Activated CD8-positive, alpha-beta memory T cell treated with anti-CD3 and anti-CD28 coated beads, Interleukin-2, amount 10 ng/mL, durations not matched to agents 7 days and 5 days (primary cell): ENCODE measurements at regions not wholly inside any gene's neighbourhood (a gene's known extent, or its start where the extent isn't known, plus 50 kb on each side); places are given as distances from the start of the nearest gene placed in this dataset.

Experiments
- ATAC-seq: fragments of 150-1000 bp; cut with Tn5 transposase; one replicate; pipeline ENCODE4 v1.10.0; 2021; ENCODE audit warnings: moderate library complexity
- CTCF ChIA-PET: fragments of 350-600 bp; sonication (Branson Sonifier 250); formaldehyde crosslinking; loops from one replicate; lab custom pipeline; 2021; ENCODE audit warnings: antibody characterized with exemption; lab: Charles Lee
- DNase-seq: peaks from one replicate; pipeline ENCODE4 v3.0.0-alpha.2; 2020
- H3K27ac Mint-ChIP-seq: one replicate; pipeline ENCODE4 v1.8.0; 2021; ENCODE audit warnings: mild to moderate bottlenecking, mixed read lengths
- H3K27me3 Mint-ChIP-seq: one replicate; pipeline ENCODE4 v1.8.0; 2021; ENCODE audit warnings: mixed read lengths
- H3K36me3 Mint-ChIP-seq: one replicate; pipeline ENCODE4 v1.8.0; 2021; ENCODE audit warnings: mild to moderate bottlenecking, mixed read lengths
- H3K4me1 Mint-ChIP-seq: one replicate; pipeline ENCODE4 v1.8.0; 2021; ENCODE audit warnings: mixed read lengths
- H3K4me3 Mint-ChIP-seq: one replicate; pipeline ENCODE4 v1.8.0; 2021; ENCODE audit warnings: mild to moderate bottlenecking, moderate library complexity, mixed read lengths
- H3K9me3 Mint-ChIP-seq: one replicate; pipeline ENCODE4 v1.8.0; 2022; ENCODE audit warnings: low read depth, mixed read lengths

GRCh38 chr22:47625531-47626427, 863.3 kb downstream of the TBC1D22A start:
- no peak overlapping the region for H3K4me3 Mint-ChIP-seq
- no peaks in the 10 kb centered on the region for H3K4me1 Mint-ChIP-seq
- H3K27me3 Mint-ChIP-seq = no peaks in the 10 kb centered on the region
- no peak overlapping the region for H3K27ac Mint-ChIP-seq
- no peaks in the 10 kb centered on the region for H3K36me3 Mint-ChIP-seq
- DNase-seq (no peak), ATAC-seq (no peak)
- CTCF ChIA-PET = no interaction called here
- no peaks in the 10 kb centered on the region for H3K9me3 Mint-ChIP-seq

DNA sequence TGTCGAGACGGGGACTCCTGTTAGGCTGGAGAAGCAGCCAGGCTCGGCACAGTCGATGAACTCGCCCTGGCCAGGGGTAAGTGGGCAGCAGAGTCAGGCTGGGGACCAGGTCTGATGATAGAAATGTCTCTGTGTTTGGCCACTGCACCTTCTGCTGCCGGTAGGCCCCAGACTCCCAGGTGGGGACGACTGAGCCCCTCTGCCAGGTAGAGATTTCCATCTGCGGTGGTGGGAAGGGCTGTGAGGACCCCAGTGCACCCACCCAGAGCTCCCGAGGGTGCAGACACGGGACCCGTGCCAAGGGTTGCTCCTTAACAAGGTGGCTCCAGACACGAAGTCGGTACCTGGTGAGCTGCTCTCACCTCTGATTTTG, 862.5 kb downstream of the TBC1D22A start:
- Mint-ChIP-seq H3K36me3 (no peaks in the 10 kb centered on the region), H3K27ac (no peak overlapping the region), H3K4me3 (no peak overlapping the region), H3K27me3 (no peaks in the 10 kb centered on the region), H3K4me1 (no peaks in the 10 kb centered on the region), H3K9me3 (no peaks in the 10 kb centered on the region)
- peak; percentile 31 for DNase-seq
- CTCF ChIA-PET = no interaction called here
- ATAC-seq = no peak

GRCh38 chr22:47624252-47625012, 862.0 kb downstream of the TBC1D22A start:
- Mint-ChIP-seq H3K27ac (no peak overlapping the region), H3K27me3 (no peaks in the 10 kb centered on the region), H3K36me3 (no peaks in the 10 kb centered on the region), H3K9me3 (no peaks in the 10 kb centered on the region), H3K4me3 (no peak overlapping the region), H3K4me1 (no peaks in the 10 kb centered on the region)
- CTCF ChIA-PET = no interaction called here
- DNase-seq (peak; percentile 28), ATAC-seq (no peak)

- no peaks in the 10 kb centered on the region for H3K9me3 Mint-ChIP-seq
- peak; percentile 18 for DNase-seq
- no peak overlapping the region for H3K4me3 Mint-ChIP-seq
- no peak overlapping the region for H3K27ac Mint-ChIP-seq
- H3K4me1 Mint-ChIP-seq = no peaks in the 10 kb centered on the region
- H3K27me3 Mint-ChIP-seq = no peaks in the 10 kb centered on the region
- no peak for ATAC-seq
- CTCF ChIA-PET = no interaction called here
- no peaks in the 10 kb centered on the region for H3K36me3 Mint-ChIP-seq
Observed at GRCh38 chr22:47623763-47624148, 861.3 kb downstream of the TBC1D22A start.

- H3K4me1 Mint-ChIP-seq = no peaks in the 10 kb centered on the region
- H3K9me3 Mint-ChIP-seq = no peaks in the 10 kb centered on the region
- no peak overlapping the region for H3K4me3 Mint-ChIP-seq
- H3K36me3 Mint-ChIP-seq = no peaks in the 10 kb centered on the region
- DNase-seq = peak; percentile 23
- H3K27ac Mint-ChIP-seq = no peak overlapping the region
- no peaks in the 10 kb centered on the region for H3K27me3 Mint-ChIP-seq
- CTCF ChIA-PET = no interaction called here
- no peak for ATAC-seq
Observed at GRCh38 chr22:47623066-47623762, 860.8 kb downstream of the TBC1D22A start.

DNA sequence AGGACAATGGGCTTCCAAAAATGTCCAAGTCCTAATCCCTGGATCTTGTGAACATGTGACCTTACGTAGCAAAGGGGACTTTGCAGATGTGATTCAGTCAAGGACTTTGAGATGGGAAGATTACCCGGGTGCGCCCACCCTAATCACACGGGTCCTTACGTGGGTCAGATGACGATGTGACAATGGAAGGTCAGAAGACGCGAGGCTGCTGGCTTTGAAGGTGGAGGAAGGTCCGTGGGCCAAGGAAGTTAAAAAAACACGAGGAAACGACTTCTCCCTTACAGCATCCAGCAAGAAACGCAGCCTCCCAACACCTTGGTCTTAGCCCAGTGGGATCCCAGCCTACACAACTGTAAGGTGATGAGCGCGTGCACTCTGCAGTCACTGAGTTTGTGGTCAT, 860.1 kb downstream of the TBC1D22A start:
- CTCF ChIA-PET = no interaction called here
- peak; percentile 16 for DNase-seq
- H3K4me1 Mint-ChIP-seq = no peaks in the 10 kb centered on the region
- no peak for ATAC-seq
- no peak overlapping the region for H3K27ac Mint-ChIP-seq
- no peak overlapping the region for H3K4me3 Mint-ChIP-seq
- H3K36me3 Mint-ChIP-seq = no peaks in the 10 kb centered on the region
- H3K9me3 Mint-ChIP-seq = no peaks in the 10 kb centered on the region
- no peaks in the 10 kb centered on the region for H3K27me3 Mint-ChIP-seq

- CTCF ChIA-PET = no interaction called here
- DNase-seq = peak; percentile 14
- Mint-ChIP-seq H3K36me3 (no peaks in the 10 kb centered on the region), H3K27ac (no peak overlapping the region), H3K9me3 (no peaks in the 10 kb centered on the region), H3K4me3 (no peak overlapping the region), H3K4me1 (no peaks in the 10 kb centered on the region), H3K27me3 (no peaks in the 10 kb centered on the region)
- no peak for ATAC-seq
Observed at GRCh38 chr22:47621253-47621652, 858.8 kb downstream of the TBC1D22A start.

GRCh38 chr22:47620391-47620790, 857.9 kb downstream of the TBC1D22A start:
- CTCF ChIA-PET = no interaction called here
- DNase-seq (peak; percentile 9), ATAC-seq (no peak)
- no peaks in the 10 kb centered on the region for H3K36me3 Mint-ChIP-seq
- H3K9me3 Mint-ChIP-seq = no peaks in the 10 kb centered on the region
- no peak overlapping the region for H3K4me3 Mint-ChIP-seq
- no peaks in the 10 kb centered on the region for H3K27me3 Mint-ChIP-seq
- no peak overlapping the region for H3K27ac Mint-ChIP-seq
- no peaks in the 10 kb centered on the region for H3K4me1 Mint-ChIP-seq

- Mint-ChIP-seq H3K36me3 (no peaks in the 10 kb centered on the region), H3K27me3 (no peaks in the 10 kb centered on the region), H3K4me1 (no peaks in the 10 kb centered on the region), H3K27ac (no peak overlapping the region), H3K4me3 (no peak overlapping the region), H3K9me3 (no peaks in the 10 kb centered on the region)
- DNase-seq (peak; percentile 28), ATAC-seq (no peak)
- CTCF ChIA-PET = no interaction called here
Observed at GRCh38 chr22:47619631-47620030, 857.2 kb downstream of the TBC1D22A start.

DNA sequence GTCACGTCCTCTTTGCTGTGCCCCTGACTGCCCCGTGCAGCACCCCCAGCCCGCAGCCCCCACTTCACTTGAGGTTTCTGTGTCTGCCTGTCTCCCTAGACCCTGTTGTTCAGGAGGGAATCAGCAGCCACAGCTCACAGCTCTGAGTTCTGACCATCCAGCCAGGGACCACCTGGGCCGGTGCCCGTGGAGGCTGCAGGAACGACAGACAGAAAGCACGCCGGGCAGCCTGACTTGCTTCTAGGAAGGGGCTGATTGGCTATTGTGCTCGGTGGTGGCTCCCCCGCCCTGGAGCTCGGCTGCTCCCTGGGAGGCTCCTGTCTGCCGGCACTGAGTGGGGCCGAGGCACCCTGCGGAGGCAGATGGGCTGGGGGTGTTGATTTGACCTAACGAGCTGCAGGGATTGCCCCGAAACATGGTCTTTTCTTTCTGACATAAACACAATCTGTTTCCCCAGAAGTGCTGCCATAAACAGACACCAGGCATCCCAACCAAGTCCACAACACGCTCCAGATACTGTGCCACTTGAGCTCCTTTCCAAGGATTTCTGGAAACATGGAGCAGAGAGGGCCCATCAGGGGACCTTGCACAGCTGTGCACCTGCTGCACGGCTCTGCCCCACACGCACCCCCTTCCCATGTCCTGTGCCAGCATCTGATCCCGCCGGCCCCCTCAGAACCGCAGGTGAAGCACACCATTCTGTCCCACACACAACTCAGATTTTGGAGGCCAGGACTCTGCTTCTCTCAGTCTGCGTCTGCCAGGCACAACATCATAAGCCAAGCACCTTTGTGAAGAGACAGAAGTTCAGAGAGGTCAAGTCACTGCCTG, 855.9 kb downstream of the TBC1D22A start:
- ATAC-seq (no peak), DNase-seq (peak; percentile 19)
- Mint-ChIP-seq H3K36me3 (no peaks in the 10 kb centered on the region), H3K4me1 (no peaks in the 10 kb centered on the region), H3K4me3 (no peak overlapping the region), H3K9me3 (no peaks in the 10 kb centered on the region), H3K27ac (no peak overlapping the region), H3K27me3 (no peaks in the 10 kb centered on the region)
- CTCF ChIA-PET = no interaction called here

- ATAC-seq (no peak), DNase-seq (no peak)
- no peak overlapping the region for H3K4me3 Mint-ChIP-seq
- no peaks in the 10 kb centered on the region for H3K27me3 Mint-ChIP-seq
- CTCF ChIA-PET = no interaction called here
- H3K36me3 Mint-ChIP-seq = no peaks in the 10 kb centered on the region
- no peaks in the 10 kb centered on the region for H3K9me3 Mint-ChIP-seq
- no peak overlapping the region for H3K27ac Mint-ChIP-seq
- H3K4me1 Mint-ChIP-seq = no peaks in the 10 kb centered on the region
Observed at GRCh38 chr22:47617186-47617585, 854.7 kb downstream of the TBC1D22A start.

GRCh38 chr22:47616396-47617020, 854.1 kb downstream of the TBC1D22A start:
- CTCF ChIA-PET = no interaction called here
- no peaks in the 10 kb centered on the region for H3K9me3 Mint-ChIP-seq
- H3K4me1 Mint-ChIP-seq = no peaks in the 10 kb centered on the region
- no peak for DNase-seq
- no peak for ATAC-seq
- no peaks in the 10 kb centered on the region for H3K36me3 Mint-ChIP-seq
- H3K27ac Mint-ChIP-seq = no peak overlapping the region
- H3K27me3 Mint-ChIP-seq = no peaks in the 10 kb centered on the region
- H3K4me3 Mint-ChIP-seq = no peak overlapping the region

DNA sequence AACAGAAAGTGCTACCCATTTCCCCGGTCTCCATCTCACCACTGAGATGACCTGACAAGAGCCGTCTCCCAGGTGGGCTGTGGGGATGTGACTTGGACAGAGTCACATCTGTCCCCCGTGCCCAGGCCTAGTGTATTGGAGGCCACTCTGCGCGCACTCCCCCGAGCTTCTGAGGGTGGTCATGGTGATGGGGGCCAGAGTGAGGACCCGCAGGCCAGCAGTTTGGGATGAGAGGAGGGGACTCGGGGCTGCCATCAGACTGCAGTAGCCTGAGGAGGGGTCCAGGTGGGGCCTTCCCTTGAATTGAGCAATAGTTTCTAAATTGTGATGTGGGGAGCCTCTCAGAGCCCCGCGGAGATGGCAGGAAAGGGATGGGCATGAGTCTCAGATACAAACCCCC, 852.6 kb downstream of the TBC1D22A start:
- H3K36me3 Mint-ChIP-seq = no peaks in the 10 kb centered on the region
- no peak overlapping the region for H3K4me3 Mint-ChIP-seq
- DNase-seq = no peak
- no peaks in the 10 kb centered on the region for H3K27me3 Mint-ChIP-seq
- no peaks in the 10 kb centered on the region for H3K9me3 Mint-ChIP-seq
- H3K27ac Mint-ChIP-seq = no peak overlapping the region
- H3K4me1 Mint-ChIP-seq = no peaks in the 10 kb centered on the region
- ATAC-seq = no peak
- CTCF ChIA-PET = no interaction called here
